NT2/D1 (cell line): ENCODE measurements at regions not wholly inside any gene's neighbourhood (a gene's known extent, or its start where the extent isn't known, plus 50 kb on each side); places are given as distances from the start of the nearest gene placed in this dataset.

Source experiments
- YY1 ChIP-seq: IDR thresholded peaks from 2 replicates; pipeline ENCODE4 v1.6.1; 2011; ENCODE audit not compliant: insufficient read length, insufficient read depth
- ZNF274 ChIP-seq: IDR thresholded peaks from 2 replicates; pipeline ENCODE4 v1.6.1; 2011; ENCODE audit warnings: mild to moderate bottlenecking, low read depth, low read length

DNA sequence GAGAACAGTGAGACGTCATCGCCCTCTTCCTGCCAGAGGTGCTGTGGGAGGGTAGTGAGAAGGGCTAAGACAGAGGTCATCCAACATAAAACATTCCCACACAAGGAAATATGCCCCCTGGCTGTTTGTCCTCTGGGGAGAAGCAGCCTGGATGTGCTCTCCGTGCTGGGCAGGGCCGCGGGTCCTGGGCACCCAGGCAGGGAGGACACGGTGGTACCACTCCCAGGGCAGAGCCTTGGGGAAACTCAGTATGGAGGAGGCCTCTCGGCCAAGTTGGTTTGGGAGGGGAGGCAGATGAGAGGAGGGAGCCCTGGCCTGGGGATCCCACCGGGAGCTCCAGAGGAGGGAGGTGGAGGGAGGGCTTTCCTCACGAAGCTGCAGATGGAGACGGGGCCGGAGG is 129.4 kb downstream of the GLRX3 start:
- no peak for TF ChIP-seq YY1
- TF ChIP-seq ZNF274 = no peak
